ENCODE measurements at regions not wholly inside any gene's neighbourhood (a gene's known extent, or its start where the extent isn't known, plus 50 kb on each side); places are given as distances from the start of the nearest gene placed in this dataset.
"Not testable (repeated sequence)": the region's sequence is repeated elsewhere in the genome, so short reads cannot be mapped to it uniquely, and the experiment has no call there.

- no peaks in the 10 kb centered on the region for H3K4me1 ChIP-seq (ENCODE audit: control insufficient read depth in 4 of 4, insufficient read depth in 4 of 4, low read length in 3 of 4)
- no peak overlapping the region for H3K9ac ChIP-seq (ENCODE audit: low read depth in 1 of 2, low read length in 2 of 2)
- TF ChIP-seq TAF1 (conservative IDR thresholded peaks at IDR 0.05) = no peak
- TF ChIP-seq FOXA2 (IDR thresholded peaks at IDR 0.05) = no peak
- no peak overlapping the region for H3K4me3 ChIP-seq (ENCODE audit: low read depth in 1 of 3, low read length in 3 of 3)
- peaks cover 0 to 2% (median 0%) of the 10 kb centered on the region in 4 donors for H3K27me3 ChIP-seq (ENCODE audit: control insufficient read depth in 4 of 4, insufficient read depth in 4 of 4, low read length in 3 of 4)
- H3K9me3 ChIP-seq (ENCODE audit: control insufficient read depth in 4 of 4, low read length in 3 of 4) = no peaks in the 10 kb centered on the region
- no peak for DNase-seq (ENCODE audit: low spot score)
- no peaks in the 10 kb centered on the region for H3K36me3 ChIP-seq (ENCODE audit: control insufficient read depth in 4 of 4, insufficient read depth in 3 of 4, low read depth in 1 of 4, low read length in 3 of 4)
- H3K27ac ChIP-seq (ENCODE audit: low read depth in 1 of 2, low read length in 2 of 2) = no peak overlapping the region
- WGBS = 55% methylated on average over 3 of the region's 3 CpGs
Observed at GRCh38 chr10:52597189-52597863, 175.3 kb downstream of the MBL2 start.

GRCh38 chr10:52598936-52599335, 173.6 kb downstream of the MBL2 start:
- H3K9me3 ChIP-seq (ENCODE audit: control insufficient read depth in 4 of 4, low read length in 3 of 4) = no peaks in the 10 kb centered on the region
- 90% methylated on average over 2 of the region's 2 CpGs for WGBS
- no peak overlapping the region for H3K27ac ChIP-seq (ENCODE audit: low read depth in 1 of 2, low read length in 2 of 2)
- H3K4me3 ChIP-seq (ENCODE audit: low read depth in 1 of 3, low read length in 3 of 3) = no peak overlapping the region
- DNase-seq (ENCODE audit: low spot score) = no peak
- no peaks in the 10 kb centered on the region for H3K4me1 ChIP-seq (ENCODE audit: control insufficient read depth in 4 of 4, insufficient read depth in 4 of 4, low read length in 3 of 4)
- TF ChIP-seq TAF1 (conservative IDR thresholded peaks at IDR 0.05) = no peak
- no peak for TF ChIP-seq RAD21 (IDR thresholded peaks at IDR 0.05)
- TF ChIP-seq NR2F2 (IDR thresholded peaks at IDR 0.05) = no peak
- no peak for TF ChIP-seq SP1 (IDR thresholded peaks at IDR 0.05)
- H3K9ac ChIP-seq (ENCODE audit: low read depth in 1 of 2, low read length in 2 of 2) = no peak overlapping the region
- H3K27me3 ChIP-seq (ENCODE audit: control insufficient read depth in 4 of 4, insufficient read depth in 4 of 4, low read length in 3 of 4) = peaks cover 0 to 2% (median 0%) of the 10 kb centered on the region in 4 donors
- no peaks in the 10 kb centered on the region for H3K36me3 ChIP-seq (ENCODE audit: control insufficient read depth in 4 of 4, insufficient read depth in 3 of 4, low read depth in 1 of 4, low read length in 3 of 4)

GRCh38 chr10:52599551-52600200, 172.9 kb downstream of the MBL2 start:
- H3K9ac ChIP-seq (ENCODE audit: low read depth in 1 of 2, low read length in 2 of 2) = no peak overlapping the region
- no peaks in the 10 kb centered on the region for H3K36me3 ChIP-seq (ENCODE audit: control insufficient read depth in 4 of 4, insufficient read depth in 3 of 4, low read depth in 1 of 4, low read length in 3 of 4)
- H3K9me3 ChIP-seq (ENCODE audit: control insufficient read depth in 4 of 4, low read length in 3 of 4) = no peaks in the 10 kb centered on the region
- H3K27me3 ChIP-seq (ENCODE audit: control insufficient read depth in 4 of 4, insufficient read depth in 4 of 4, low read length in 3 of 4) = peaks cover 0 to 2% (median 0%) of the 10 kb centered on the region in 4 donors
- WGBS = 53% methylated on average over 5 of the region's 5 CpGs
- DNase-seq (ENCODE audit: low spot score) = no peak
- no peak for TF ChIP-seq ATF3 (IDR thresholded peaks at IDR 0.05)
- TF ChIP-seq RAD21 (IDR thresholded peaks at IDR 0.05) = no peak
- no peak for TF ChIP-seq HNF4G (IDR thresholded peaks at IDR 0.05)
- TF ChIP-seq SP1 (IDR thresholded peaks at IDR 0.05) = no peak
- no peak for TF ChIP-seq MAX (IDR thresholded peaks at IDR 0.05)
- no peak for TF ChIP-seq JUND (IDR thresholded peaks at IDR 0.05)
- no peak for TF ChIP-seq REST (IDR thresholded peaks at IDR 0.05)
- no peak for TF ChIP-seq NR2F2 (IDR thresholded peaks at IDR 0.05)
- TF ChIP-seq RXRA (IDR thresholded peaks at IDR 0.05) = no peak
- TF ChIP-seq HNF4A (conservative IDR thresholded peaks at IDR 0.05) = no peak
- TF ChIP-seq YY1 (IDR thresholded peaks at IDR 0.05) = no peak
- TF ChIP-seq FOXA2 (IDR thresholded peaks at IDR 0.05) = no peak
- H3K4me1 ChIP-seq (ENCODE audit: control insufficient read depth in 4 of 4, insufficient read depth in 4 of 4, low read length in 3 of 4) = no peaks in the 10 kb centered on the region
- no peak overlapping the region for H3K4me3 ChIP-seq (ENCODE audit: low read depth in 1 of 3, low read length in 3 of 3)
- no peak overlapping the region for H3K27ac ChIP-seq (ENCODE audit: low read depth in 1 of 2, low read length in 2 of 2)

GRCh38 chr10:52604131-52604530, 168.5 kb downstream of the MBL2 start:
- H3K4me1 ChIP-seq (ENCODE audit: control insufficient read depth in 4 of 4, insufficient read depth in 4 of 4, low read length in 3 of 4); H3K27ac ChIP-seq (ENCODE audit: low read depth in 1 of 2, low read length in 2 of 2); H3K27me3 ChIP-seq (ENCODE audit: control insufficient read depth in 4 of 4, insufficient read depth in 4 of 4, low read length in 3 of 4); H3K4me3 ChIP-seq (ENCODE audit: low read depth in 1 of 3, low read length in 3 of 3); H3K9ac ChIP-seq (ENCODE audit: low read depth in 1 of 2, low read length in 2 of 2); H3K36me3 ChIP-seq (ENCODE audit: control insufficient read depth in 4 of 4, insufficient read depth in 3 of 4, low read depth in 1 of 4, low read length in 3 of 4); DNase-seq (ENCODE audit: low spot score); H3K9me3 ChIP-seq (ENCODE audit: control insufficient read depth in 4 of 4, low read length in 3 of 4): not testable (repeated sequence)
